ENCODE measurements at regions not wholly inside any gene's neighbourhood (a gene's known extent, or its start where the extent isn't known, plus 50 kb on each side); places are given as distances from the start of the nearest gene placed in this dataset.
"Not testable (repeated sequence)": the region's sequence is repeated elsewhere in the genome, so short reads cannot be mapped to it uniquely, and the experiment has no call there.

DNA sequence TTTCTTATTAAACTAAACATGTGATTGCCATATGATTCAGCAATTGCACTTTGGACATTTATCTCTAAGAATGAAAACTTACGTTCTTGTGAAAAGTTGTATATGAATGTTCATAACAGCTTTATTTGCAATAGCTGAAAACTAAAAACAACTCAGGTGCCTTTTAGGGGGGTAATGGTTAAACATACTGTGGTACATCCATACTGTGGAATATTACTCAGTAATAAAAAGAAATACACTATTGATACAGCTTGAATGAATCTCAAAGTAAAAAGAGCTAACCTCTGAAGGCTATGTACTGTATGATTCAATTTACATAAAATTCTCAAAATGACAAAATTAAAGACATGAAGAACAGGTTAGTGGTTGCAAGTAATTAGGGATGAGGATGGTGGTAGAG is 339.5 kb upstream of the PAPPA start:
- DNase-seq: no peak

DNA sequence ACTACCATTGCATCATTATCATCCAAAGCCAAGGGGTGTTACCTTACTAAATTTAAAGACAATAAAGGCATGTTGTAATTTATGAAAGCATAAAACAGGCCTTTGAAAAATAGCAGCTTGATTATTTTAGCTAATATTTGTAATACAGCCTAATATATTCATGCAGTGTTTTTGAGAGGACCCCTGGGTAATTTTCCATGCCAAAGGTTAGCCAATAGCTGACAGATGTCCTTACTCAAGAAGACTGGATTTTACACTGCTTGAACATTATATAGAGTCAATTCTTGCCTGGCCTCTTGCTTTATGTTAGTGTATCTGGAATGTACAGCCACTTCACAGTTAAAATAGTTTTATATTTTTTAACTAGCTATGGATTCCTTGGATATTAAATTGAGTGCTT is 337.8 kb upstream of the PAPPA start:
- no peak for DNase-seq

DNA sequence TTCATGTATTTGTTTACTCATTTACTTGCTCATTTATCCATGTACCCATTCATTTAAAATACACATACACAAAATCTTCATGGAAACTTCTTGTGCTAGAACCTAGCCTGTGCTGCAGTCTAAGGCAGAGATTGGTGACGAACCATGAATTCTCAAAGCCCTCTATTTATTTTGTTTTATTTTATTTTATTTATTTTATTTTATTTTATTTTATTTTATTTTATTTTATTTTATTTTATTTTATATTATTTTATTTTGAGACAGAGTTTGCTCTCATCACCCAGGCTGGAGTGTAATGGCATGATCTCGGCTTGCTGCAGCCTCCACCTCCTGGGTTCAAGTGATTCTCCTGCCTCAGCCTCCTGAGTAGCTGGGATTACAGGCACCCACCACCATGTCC is 334.9 kb upstream of the PAPPA start:
- not testable (repeated sequence) for DNase-seq

DNA sequence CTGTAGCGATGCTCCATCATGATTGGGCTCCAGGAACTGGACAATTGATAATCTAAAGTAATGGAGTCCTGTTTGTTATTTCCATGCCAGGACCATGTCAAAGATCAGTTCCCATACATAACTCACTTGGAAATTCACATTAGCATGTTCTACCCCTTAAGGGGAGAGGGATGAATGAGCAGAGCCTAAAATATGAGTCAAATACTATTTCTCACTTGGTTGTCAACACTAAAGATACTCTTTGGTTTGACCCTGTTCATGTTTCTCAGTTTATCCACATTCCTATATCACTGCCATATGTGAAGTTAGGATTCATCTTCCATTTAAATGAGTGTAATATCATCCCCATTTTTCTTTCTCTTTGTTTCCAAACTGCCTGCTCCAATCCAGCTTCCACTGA is 321.6 kb upstream of the PAPPA start:
- no peak for DNase-seq

DNA sequence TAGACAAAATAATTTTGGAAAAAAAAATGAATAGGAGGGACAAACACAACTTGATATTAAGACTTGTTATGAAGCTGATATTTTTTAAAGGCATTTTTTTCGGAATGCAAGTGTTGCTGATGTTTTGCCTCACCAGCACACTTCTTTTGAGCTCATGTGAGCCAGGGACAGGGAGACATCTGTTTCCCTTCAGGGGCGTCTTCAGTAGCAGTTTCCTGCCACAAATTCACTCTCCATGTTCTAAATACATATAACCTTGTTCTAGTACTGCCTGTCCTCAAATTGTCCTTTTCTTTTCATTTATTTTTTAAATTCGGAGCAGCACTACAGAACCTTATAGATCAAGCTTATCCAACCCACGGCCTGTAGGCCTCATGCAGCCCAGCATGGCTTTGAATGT is 316.0 kb upstream of the PAPPA start:
- DNase-seq: no peak

DNA sequence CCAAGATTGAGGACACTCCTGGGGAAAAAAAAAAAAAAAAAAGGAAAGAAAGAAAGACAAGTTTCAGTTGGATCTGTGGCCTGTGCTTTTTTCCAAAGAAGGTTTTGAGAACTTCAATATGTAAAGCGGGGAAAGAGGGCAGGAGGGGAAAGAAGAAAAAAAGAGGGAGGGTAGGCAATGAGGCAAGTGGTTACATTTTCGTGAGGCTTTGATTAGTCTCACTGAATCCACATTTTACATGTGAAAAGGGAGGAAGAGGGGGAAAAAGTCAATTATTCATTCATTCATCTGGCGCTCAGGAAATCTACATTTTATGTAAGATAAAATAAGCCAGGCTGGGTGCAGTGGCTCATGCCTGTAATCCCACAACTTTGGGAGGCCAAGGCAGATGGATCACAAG is 315.2 kb upstream of the PAPPA start:
- DNase-seq: no peak

DNA sequence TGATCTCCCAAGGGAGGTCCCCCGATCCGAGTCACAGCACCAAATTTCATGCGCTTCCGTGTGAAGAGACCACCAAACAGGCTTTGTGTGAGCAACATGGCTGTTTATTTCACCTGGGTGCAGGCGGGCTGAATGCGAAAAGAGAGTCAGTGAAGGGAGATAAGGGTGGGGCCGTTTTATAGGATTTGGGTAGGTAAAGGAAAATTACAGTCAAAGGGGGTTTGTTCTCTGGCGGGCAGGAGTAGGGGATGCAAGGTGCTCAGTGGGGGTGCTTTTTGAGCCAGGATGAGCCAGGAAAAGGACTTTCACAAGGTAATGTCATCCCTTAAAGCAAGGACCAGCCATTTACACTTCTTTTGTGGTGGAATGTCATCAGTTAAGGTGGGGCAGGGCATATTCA is 309.2 kb upstream of the PAPPA start:
- DNase-seq: not testable (repeated sequence)

DNA sequence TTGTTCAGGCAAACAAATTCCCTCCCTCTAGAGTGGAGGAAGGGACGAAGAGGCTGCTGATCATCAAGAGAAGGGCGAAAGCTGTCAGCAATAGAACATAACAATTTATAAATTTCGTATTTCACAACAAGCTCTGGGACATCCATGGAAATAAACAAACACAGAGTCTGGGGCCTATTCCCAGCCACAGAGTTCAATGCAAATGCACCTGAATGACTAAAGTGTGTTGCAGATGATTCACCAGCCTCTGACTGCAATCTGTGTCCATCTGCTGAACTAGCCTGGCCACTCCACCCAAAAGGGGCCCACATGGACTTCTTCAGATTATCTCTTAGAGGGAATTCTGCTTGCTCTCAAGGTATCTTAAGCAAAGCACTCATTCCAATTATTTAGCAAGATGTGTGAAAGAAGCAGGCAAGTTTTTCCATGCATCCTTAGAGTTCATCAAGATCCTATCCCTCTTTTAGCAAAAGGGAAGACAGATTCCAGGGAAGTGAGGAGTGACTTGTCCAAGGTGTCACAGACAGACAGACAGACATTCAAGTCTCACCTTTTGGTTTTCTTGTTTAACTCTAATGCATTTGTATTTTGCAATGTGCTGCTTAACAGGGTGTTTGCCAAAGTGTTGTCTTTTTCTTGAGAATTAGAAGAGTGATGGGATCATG is 307.8 kb upstream of the PAPPA start:
- no peak for DNase-seq

DNA sequence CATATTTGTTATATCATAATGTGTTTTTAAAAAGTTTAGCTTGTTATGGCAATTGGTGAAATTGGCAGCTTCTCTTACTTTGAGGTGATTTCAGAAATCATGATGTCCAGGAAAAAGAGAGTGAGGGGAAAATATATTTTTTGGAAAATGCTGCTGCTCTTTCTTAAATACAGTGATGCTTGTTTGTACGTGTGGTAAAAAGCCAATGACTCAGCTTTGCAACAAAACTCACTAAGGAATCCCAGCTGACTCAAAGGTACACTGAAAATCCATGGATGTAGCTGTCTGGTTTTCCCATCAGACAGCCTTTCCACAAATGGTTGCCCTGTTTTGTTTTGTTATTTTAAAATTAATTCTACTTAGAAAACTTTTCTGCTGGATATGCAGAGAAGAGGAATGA is 306.4 kb upstream of the PAPPA start:
- DNase-seq: no peak

DNA sequence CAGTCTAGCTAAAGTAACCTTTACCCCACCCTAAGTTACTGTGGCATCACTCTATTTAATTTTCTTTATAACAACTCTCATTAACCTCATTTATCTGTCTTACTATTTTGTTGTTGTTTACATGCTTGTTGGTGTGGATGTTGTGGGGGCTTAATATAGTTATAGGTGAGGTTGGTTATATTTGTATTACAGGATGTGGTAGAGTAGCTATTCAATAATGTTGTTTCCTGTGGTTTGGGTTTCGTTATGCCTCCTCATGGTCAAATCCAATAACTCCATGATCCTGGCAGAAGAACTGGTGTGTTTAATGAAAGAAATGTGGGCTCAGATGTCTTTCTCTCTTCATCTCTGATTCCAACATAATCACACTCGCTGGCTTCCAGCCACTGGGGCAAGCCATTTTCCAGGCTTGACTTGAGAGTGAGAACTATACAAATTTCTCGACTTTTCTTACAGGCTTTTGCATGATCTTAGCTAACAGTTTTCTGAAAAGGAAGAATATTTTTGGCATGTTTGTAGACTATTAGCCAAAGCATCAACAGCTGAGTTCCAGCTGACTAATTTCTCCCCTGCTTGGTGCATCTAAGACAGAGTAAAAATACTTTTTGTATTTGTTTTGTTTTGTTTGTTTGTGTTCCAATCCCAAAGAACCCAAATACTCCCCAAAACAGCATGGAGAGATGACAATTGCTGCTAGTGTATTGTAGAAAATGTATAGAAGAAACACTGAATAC is 303.7 kb upstream of the PAPPA start:
- no peak for DNase-seq

DNA sequence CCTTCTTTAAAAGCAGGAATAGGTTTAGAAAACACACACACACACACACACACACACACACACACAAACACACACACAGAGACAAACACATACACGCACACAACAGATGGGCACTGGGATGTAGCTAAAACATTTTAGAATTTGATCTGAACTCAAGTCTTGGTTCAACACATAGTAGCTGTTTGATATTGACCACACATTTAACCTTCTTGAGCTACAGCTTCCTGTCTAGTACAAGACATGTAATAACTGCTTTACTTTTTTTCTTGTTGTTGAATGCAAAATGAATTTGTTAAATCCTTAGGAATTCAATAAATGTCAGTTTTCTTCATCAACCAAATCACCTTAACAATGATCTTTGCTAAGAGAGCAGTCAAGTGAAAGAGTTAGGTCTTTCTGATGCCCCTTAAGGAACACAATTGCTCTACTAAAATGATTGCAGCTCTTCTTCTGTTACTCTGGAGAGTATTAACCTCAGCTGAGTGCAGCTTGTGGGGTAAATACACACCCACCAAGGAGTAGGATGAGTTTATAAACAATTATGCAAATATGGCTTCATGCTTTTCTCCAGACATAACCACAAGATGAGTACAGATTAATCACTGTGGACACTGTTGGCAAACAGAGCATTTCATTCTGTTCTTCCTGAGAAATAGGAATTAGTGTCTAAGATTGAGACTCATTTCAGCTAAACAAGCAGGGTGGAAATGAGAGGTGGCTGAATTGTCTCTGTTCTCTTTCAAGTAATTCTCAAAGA is 302.9 kb upstream of the PAPPA start:
- no peak for DNase-seq

DNA sequence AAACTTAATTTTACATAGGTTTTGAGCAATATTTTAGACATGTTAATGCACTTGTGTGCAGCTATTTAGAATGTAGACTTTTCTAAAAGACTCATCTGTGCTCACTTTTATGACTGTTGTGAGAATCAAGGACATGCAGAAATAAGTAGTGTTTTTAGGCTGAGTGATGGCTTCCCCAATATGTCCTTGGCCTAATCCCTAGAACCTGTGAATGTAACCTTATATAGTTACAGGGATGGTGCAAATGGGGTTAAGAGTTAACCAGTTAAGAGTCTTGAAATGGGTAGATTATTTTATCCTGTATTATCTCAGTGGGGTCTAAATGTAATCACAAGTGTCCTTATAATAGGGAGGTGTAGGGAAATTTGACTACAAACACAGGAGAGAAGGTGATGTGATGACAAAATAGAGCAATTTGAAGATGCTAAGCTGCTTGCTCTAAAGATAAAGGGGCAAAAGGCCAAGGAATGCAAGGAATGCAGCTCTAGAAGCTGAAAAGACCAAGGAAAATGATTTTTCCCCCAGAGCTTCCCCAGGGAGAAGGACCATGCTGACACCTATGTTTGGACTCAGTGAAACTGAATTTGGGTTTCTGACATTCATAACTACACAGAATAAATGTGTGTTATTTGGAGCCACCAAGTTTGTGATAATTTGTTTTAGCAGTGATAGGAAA is 298.0 kb upstream of the PAPPA start:
- DNase-seq: no peak

DNA sequence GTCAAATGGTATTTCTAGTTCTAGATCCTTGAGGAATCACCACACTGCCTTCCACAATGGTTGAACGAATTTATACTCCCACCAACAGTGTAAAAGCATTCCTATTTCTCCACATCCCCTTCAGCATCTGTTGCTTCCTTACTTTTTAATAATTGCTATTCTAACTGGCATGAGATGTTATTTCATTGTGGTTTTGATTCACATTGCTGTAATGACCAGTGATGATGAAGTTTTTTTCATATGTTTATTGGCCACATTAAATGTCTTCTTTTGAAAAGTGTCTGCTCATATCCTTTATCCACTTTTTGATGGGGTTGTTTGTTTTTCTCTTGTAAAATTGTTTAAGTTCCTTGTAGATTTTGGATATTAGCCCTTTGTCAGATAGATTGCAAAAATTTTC is 295.2 kb upstream of the PAPPA start:
- not testable (repeated sequence) for DNase-seq

DNA sequence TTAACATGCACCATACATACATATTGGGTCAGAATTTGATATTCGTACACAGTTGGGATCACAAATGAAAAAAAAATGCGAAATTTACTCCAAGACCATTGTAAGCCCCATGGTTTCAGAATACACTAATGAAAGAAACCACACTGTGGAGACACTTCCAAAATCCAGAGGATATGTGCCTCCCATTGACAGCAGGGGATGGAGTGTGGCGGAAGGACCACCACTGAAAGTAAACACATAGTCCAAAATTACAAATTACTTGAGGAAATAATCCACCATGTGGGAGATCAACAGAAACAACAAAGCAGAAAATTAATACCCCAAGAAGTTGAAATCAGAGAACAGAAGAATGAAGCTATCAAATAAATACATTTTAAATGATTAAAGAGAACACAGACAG is 291.6 kb upstream of the PAPPA start:
- DNase-seq: no peak

DNA sequence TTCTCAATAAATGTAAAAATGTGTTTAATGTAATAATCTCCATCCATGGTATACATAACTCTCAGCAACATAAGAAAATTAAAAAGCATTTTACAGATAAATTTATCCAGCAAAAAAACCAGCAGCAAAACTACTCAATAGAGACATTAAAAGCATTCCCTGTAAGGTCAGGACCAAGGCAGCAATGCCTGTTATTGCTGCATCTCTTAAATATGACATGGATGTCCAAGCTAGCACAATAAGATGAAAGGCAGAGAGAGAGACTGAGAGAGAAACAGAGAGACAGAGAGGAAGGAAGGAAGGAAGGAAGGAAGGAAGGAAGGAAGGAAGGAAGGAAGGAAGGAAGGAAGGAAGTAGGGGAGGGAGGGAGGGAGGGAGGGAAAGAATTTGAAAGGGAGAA is 289.0 kb upstream of the PAPPA start:
- no peak for DNase-seq

DNA sequence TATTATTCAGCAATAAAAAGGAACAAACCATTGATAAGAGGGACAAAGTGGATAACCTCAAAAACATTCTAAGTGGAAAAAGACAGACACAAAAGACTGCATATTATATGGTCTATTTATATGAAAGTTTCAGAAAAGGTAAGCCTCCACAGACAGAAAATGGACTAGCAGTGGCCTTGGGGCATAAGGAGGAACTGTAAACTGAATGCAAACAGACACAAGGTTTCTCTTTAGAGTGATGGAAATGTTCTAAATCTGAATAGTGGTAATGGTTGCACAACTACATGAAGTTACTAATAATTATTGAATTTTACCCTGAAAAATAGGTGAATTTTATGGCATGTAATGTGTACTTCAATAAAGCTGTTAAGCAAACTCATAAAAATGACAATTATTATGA is 286.3 kb upstream of the PAPPA start:
- DNase-seq: no peak

DNA sequence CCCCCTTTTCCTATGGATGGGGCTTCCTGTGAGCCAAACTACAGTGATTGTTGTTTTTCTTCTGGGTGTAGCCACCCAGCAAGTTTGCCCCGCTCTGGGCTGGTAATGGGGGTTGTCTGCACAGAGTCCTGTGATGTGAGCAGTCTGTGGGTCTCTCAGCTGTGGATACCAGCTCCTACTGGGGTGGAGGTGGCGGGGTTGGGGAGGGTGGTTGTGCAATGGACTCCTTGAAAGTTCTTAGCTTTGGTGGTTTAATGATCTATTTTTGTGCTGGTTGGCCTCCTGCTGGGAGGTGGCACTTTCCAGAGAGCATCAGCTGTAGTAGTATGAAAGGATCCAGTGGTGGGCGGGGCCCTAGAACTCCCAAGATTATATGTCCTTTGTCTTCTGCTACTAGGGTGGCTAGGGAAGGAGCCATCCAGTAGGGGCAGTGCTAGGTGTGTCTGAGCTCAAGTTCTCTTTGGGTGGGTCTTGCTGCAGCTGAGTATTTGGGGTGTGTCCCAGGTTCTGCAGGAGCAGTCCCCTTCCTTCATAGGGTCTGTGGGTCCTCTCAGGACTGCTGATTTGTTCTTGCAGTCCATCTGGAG is 275.6 kb upstream of the PAPPA start:
- DNase-seq: no peak

DNA sequence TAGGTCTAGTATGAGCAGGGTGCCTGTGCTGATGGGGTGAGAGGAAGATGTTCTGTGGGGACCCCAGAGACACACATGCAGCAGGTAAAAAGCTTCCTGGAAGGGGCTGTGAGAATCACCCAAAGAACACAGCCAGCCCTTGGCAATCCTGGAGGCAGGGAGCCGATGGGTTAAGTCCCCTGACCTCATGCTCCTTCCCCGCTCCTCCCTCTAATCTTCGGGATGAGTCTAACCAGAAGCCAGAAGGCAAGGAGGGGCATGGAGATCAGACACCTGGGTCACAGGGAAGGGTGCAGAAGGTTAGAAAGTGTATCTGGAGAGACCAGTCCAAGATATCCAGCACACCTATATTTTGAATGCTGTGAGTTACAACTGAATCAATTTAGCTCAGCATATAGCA is 274.1 kb upstream of the PAPPA start:
- DNase-seq: no peak

DNA sequence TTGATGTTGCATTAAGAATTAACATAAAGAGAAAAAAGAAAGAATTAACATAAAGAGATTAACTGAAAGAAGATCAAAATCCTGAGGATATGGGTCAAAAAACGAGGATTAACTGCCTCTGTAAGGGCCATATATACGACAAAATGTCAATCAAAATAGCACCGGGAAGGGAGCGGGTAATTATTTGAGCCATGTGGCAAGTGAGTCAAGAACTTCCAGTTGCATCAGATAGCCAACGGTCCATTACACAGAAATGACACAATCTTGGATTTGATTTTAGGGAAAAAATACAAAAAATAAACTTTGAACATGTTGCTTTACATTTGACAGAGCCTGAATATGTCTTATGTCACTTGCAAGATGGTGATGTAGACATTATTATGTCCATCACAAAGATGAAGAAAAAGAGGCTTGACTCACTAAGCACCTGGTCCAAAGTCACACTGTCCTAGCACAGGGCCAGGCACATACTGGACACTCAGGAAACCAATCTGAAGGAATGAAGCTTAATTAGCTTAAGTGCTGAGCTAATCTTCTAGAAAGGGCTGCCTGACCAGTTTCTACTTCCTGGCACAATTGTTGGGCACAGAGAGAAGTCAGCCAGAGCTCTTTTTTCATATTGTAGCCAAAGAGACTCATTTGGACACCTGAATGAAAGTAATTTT is 273.2 kb upstream of the PAPPA start:
- no peak for DNase-seq

DNA sequence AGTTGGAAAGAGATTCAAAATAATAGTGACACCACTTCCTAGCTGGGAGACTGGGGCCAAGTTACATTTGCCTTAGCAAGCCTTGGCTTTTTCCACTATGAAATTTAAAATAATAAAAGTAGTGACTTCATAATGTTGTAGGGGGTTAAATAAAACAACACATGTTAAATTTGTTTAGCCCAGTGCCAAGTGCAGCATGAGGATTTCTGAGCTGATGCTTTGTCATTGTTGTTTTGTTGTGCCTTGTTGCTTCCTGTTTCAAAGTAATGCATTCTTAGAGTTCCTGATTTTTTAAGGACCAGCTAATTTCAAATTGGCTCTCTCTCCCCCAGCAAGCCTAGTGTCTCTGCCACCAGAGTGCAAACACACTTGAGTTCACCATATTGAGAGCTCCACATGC is 270.7 kb upstream of the PAPPA start:
- no peak for DNase-seq

DNA sequence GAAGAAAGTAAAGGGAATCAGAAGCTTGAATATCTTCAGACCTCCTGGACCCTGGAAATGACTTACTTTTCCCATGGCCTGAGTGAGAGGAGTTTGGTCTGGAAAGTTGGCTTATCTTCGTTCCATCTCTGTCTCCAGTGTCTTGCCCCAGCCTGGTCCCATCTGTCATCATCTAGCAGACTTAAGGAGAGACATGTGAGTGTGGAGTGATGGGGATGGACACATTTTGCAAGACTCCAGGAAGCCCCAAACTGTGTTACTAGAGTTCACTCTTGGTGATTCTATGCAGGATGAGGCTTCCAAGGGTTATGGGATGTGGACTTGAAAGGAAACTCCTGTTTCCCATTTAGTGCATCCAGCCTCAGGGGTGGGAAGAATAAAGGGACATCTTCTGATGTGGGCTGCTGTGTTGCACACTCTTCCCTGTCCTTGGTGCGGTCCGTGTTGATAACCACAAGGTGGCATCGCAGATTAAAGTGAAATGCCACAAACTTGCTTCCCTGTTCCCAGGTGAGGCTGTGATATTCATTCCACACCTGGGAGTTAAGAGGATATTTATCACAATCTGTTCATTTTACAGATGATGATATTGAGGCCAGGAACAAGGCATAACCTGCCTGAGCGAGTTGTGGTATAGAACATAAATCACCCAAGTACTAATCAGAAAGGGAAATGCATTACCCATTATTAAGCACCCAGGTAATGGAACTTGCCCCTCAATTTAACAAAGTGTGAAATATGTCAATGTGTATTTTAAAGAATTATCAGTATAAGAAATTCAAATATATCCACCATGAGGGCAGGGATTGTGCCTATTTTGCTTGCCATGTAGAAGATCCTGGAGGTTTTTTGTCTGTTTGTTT is 269.9 kb upstream of the PAPPA start:
- no peak for DNase-seq

All from occipital lobe (tissue), 1 donor.